Activated gamma-delta T cell treated with Interleukin-2 at 50 U/mL for 16 hours (primary cell): ENCODE measurements at regions not wholly inside any gene's neighbourhood (a gene's known extent, or its start where the extent isn't known, plus 50 kb on each side); places are given as distances from the start of the nearest gene placed in this dataset.
A peak's percentile ranks its signal among the peaks of the same experiment; 100 is the strongest.
"Not testable (repeated sequence)": the region's sequence is repeated elsewhere in the genome, so short reads cannot be mapped to it uniquely, and the experiment has no call there.

Experiments
- DNase-seq: peaks from one replicate; pipeline ENCODE4 v3.0.0-alpha.2; 2020

DNA sequence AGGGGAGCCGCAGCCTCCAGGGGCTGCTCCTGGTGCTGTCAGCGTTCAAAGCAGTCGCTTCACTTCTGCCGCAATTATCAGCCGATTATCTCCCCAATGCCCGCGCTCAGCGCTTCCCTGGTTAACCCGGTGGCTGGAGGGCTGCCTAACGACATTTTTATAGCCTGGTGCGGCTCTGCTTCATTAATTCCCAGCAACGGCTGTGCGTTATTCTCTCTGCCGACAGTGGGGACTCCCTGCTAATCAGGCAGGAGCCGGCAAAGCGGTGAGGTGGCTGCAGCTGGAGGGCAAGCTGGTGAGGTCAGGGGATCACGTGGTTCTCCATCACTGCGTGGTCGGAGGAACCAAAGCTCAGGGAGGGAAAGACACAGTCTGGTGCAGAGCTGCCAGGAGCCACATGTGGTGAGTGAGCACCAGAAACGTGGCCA lies 62.9 kb downstream of the GLRX5 start:
- DNase-seq: no peak

GRCh38 chr14:95601650-95602049 lies 66.8 kb downstream of the GLRX5 start:
- DNase-seq: no peak

DNA sequence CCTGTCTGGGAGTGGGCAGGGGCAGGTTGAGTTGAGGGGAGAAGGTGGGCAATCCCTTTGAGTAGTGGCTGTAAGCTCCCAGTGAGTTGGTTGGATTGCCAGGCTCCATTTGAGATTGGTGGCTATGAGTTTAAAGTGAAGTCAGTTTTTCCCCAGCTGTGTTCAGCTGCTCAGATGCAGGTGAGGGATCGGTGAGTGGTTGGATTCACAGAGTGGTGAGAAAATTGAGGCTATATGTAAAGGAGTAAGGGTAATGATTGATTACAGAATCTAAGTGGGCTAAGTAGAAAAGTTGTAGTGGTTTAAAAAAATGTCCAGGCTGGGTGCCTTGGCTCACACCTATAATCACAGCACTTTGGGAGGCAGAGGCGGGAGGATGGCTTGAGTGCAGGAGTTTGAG lies 68.6 kb downstream of the GLRX5 start:
- DNase-seq: no peak

DNA sequence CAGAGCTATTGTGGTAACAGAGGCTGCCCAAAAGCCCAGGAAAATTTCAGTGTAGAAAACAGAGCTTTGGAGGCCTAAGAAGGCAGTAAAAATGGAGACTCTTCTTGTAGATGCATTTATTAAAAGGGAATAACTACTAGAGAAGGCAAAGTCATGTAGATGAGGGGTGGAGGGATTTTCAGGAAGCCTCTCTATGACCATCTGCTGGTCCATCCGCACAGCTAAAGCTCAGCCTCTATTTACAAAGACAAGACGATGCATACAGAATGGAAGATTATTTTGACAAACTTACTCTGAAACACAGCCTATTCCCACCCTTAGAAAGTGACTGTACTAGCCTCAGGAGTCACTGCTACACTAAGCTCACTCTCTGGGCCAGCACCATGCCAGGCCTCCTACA lies 71.4 kb downstream of the GLRX5 start:
- DNase-seq: no peak

DNA sequence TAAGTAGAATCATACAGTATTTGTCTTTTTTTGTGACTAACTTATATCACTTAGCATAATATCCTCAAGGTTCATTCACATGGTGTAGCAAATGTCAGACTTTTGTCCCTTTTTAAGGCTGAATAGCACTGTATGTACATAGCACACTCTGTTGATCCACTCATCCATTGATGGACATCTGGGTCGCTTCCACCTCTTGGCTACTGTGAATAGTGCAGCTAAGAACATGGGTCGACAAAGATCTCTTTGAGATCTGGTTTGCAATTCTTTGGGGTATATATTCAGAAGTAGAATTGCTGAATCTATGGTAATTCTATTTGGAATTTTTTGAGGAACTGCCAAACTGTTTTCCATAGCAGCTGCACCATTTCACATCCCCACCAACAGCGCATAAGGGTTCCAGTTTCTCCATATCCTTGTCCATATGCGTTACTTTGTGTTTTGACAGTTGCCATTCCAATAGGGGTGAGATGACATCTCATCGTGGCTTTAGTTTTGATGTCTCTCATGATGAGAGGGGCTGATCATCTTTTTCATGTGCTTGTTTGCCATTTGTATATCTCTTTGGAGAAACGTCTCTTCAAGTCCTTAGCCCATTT lies 73.9 kb downstream of the GLRX5 start:
- no peak for DNase-seq

GRCh38 chr14:95609398-95609990 lies 74.6 kb downstream of the GLRX5 start:
- no peak for DNase-seq

DNA sequence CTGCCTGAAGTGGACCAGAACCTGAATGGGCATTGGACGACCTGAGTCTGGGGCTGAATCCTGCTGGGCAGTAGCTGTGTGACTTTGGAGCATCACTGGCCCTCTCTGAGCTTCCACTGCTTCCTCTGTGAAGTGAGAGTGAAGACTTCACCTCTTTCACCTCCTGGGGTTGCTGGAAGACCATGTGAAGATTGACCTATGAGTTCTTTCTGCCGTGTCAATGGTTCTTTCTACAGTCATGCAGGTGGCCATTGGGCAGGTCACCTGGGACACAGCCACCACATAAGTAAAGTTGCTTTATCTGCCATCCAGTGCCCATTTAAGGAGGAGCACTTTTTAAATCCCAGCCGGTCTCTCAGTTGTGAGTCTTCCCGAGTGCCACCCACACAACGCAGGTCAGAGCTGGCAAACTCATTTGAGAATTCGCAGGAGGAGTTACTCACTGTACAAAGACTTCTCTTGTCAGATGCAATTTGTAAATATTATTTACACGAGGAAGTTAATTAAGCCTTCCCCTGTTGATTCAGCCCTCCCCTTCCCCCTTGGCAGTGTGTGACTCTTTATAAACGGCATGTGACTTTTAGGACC lies 74.8 kb upstream of the TCL1B start:
- DNase-seq: no peak

DNA sequence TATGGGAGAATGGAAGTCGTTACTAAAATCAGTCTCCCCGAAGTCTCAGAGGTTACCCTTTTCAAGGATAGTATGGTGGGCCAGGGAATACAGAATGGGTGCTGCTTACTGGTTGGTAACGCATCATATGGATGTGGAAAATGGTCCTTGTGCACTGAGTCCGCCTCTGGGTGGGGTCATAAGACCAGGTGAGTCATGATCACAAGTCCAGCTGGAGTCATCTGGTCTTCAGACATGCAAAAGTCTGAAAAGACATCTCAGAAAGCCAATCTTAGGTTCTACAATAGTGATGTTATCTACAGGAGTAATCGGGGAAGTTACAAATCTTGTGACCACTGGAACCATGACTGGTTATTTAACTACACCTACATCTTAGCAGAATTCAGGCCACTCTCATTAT lies 71.9 kb upstream of the TCL1B start:
- no peak for DNase-seq

- no peak for DNase-seq
Measured at GRCh38 chr14:95616745-95617144, 69.5 kb upstream of the TCL1B start.

DNA sequence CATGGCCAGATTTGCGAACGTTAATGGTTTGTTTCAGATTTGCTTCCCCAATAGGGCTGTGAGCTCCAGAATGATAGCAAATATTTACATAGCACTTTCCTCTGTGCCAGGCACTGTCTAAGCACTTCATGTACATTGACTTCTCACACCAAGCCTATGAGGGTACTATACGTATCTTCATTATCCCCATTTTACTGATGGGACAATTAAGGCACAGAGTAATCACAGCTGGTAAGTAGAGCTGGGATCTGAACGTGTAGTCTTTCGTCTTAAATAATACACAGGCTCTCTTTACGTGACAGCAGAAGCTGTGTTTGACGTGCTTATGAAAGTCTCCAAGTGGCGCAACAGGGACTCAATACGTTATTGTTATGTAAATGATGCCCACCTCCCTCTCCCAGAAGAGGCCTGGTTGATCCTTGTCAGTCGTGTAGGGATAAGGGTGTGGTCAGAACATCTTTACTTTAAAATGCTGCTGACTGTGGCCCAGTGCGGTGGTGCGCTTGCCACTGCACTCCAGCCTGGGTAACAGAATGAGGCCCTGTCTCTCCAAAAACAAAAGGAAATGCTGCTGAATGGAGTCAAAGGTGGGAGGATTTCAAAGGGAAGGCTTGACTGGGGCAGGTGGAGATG lies 66.3 kb upstream of the TCL1B start:
- DNase-seq: no peak

DNA sequence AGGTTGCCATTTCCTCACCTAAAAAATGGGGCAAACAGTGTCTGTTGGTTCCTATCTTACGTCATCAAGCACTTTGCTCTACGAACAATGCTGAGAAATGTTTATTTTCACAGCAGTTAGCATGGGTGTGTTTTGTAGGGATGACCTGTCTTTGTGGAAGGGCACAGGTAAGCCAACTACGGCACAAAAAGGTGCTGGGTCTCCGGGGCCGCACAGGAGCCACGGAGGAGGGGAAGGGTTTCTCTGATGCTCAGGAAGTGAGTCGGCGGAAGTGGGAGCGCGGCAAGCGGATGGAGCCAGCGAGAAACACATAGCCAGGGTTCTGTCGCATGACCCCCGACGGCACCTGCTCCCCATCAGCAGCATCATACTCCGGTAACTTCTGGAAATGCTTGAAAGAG lies 65.6 kb upstream of the TCL1B start:
- DNase-seq: peak; percentile 22

DNA sequence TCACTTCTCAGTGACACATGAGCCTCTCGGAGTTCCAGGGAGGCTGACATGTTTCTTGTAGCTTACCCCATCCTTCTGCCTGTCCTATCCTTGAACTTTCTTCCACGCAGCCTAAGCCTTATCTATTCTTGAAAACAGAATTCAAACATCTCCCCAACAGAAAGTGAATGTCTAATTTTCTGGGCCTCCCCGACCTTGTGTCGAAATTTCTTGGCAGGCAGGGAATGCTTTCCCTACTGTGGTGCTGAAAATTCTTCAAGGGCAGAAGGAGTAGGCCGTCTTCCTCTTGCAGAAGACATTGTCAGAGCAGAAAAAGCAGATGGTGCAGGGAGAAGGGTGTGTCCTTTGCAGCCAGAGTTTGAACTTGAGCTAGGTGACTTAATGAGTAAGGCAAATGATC lies 63.0 kb upstream of the TCL1B start:
- DNase-seq: no peak

GRCh38 chr14:95625710-95626109 lies 60.5 kb upstream of the TCL1B start:
- not testable (repeated sequence) for DNase-seq

GRCh38 chr14:95635051-95635450 lies 51.2 kb upstream of the TCL1B start:
- no peak for DNase-seq
